B cell (primary cell): ENCODE measurements at regions not wholly inside any gene's neighbourhood (a gene's known extent, or its start where the extent isn't known, plus 50 kb on each side); places are given as distances from the start of the nearest gene placed in this dataset.

ENCODE experiments used
- ATAC-seq: fragments of 200-7000 bp; cut with Tn5 transposase; one replicate; pipeline ENCODE4 v1.10.0; 2021; ENCODE audit warnings: low read depth, mild to moderate bottlenecking, moderate number of reproducible peaks, moderate library complexity
- CTCF ChIA-PET: fragments of 350-600 bp; sonication (Branson Sonifier 250); formaldehyde crosslinking; loops from one replicate; lab custom pipeline; 2021; ENCODE audit warnings: antibody characterized with exemption, inconsistent platforms; lab: Charles Lee
- POLR2A ChIA-PET: fragments of 350-600 bp; sonication (Branson Sonifier 250); formaldehyde crosslinking; loops from one replicate; lab custom pipeline; 2021; ENCODE audit warnings: antibody characterized with exemption; lab: Charles Lee
- DNase-seq: peaks from one replicate; pipeline ENCODE4 v3.0.0; 2013
- H2AFZ ChIP-seq: 2 replicates; pipeline ENCODE4 v1.6.1; 2012; ENCODE audit warnings: mild to moderate bottlenecking, low read depth, low read length; ENCODE audit not compliant: insufficient read depth, poor library complexity, severe bottlenecking
- H3K27ac ChIP-seq, 2 donors: 1 replicate in 1 of 2; 2 replicates in 1 of 2; pipeline ENCODE4 v1.5.1; 2012 to 2013; ENCODE audit warnings: low read length in 2 of 2, mild to moderate bottlenecking in 2 of 2, moderate library complexity in 1 of 2
- H3K27me3 ChIP-seq, 4 experiments: fragments of 200-600 bp in 1 of 4; sonication (generic) in 1 of 4; replicated peaks in 1 of 4; 1 replicate in 2 of 4; 2 replicates in 2 of 4; pipeline versions ENCODE4 v1.6.1 to v1.7.0; 2013 to 2016; ENCODE audit warnings: low read length in 3 of 4, mild to moderate bottlenecking in 2 of 4, mixed read lengths in 1 of 4, moderate library complexity in 1 of 4; ENCODE audit not compliant: insufficient read depth in 4 of 4, control insufficient read depth in 3 of 4; ENCODE audit errors: control extremely low read depth in 1 of 4
- H3K36me3 ChIP-seq, 2 experiments: replicated peaks in 1 of 2; 1 replicate in 1 of 2; 2 replicates in 1 of 2; pipeline versions ENCODE4 v1.6.1 to v1.7.1; 2013; ENCODE audit warnings: low read length in 1 of 2; ENCODE audit not compliant: insufficient read depth in 2 of 2, control insufficient read depth in 1 of 2; ENCODE audit errors: control extremely low read depth in 1 of 2, extremely low read depth in 1 of 2
- H3K4me1 ChIP-seq, 2 donors: fragments of 200-600 bp in 1 of 2; sonication (generic) in 1 of 2; 1 replicate in 1 of 2; 2 replicates in 1 of 2; pipeline versions ENCODE4 v1.5.1 to v1.6.1; 2013 to 2017; ENCODE audit warnings: low read length in 2 of 2; ENCODE audit not compliant: control insufficient read depth in 2 of 2, insufficient read depth in 2 of 2
- H3K4me2 ChIP-seq: replicated peaks from 2 replicates; pipeline ENCODE3; 2012; ENCODE audit warnings: mild to moderate bottlenecking, low read depth, low read length; ENCODE audit not compliant: poor library complexity, severe bottlenecking
- H3K4me3 ChIP-seq, 5 experiments: fragments of 200-600 bp in 1 of 5; sonication (generic) in 1 of 5; 1 replicate in 3 of 5; 2 replicates in 2 of 5; pipeline versions ENCODE4 v1.5.1 to v1.7.0; 2011 to 2016; ENCODE audit warnings: low read length in 4 of 5, mild to moderate bottlenecking in 4 of 5, low read depth in 2 of 5, control low read depth in 1 of 5, moderate library complexity in 1 of 5; ENCODE audit not compliant: insufficient read depth in 1 of 5; ENCODE audit errors: control extremely low read depth in 1 of 5, extremely low read depth in 1 of 5
- H3K79me2 ChIP-seq: fragments of 200-600 bp; sonication (generic); one replicate; pipeline ENCODE4 v1.6.0; 2016; ENCODE audit warnings: low read length; ENCODE audit not compliant: control insufficient read depth, insufficient read depth
- H3K9ac ChIP-seq: fragments of 200-600 bp; sonication (generic); 2 replicates; pipeline ENCODE4 v1.6.1; 2017; ENCODE audit warnings: mild to moderate bottlenecking, low read length, moderate library complexity
- H3K9me3 ChIP-seq, 3 donors: one replicate each; pipeline versions ENCODE4 v1.6.1 to v1.7.1; 2013; ENCODE audit warnings: low read length in 2 of 3; ENCODE audit not compliant: control insufficient read depth in 2 of 3, insufficient read depth in 1 of 3; ENCODE audit errors: control extremely low read depth in 1 of 3
- H4K20me1 ChIP-seq: 2 replicates; pipeline ENCODE4 v1.6.0; 2012; ENCODE audit warnings: mild to moderate bottlenecking, low read length; ENCODE audit not compliant: insufficient read depth, control insufficient read depth, poor library complexity, severe bottlenecking
- H3K27ac Mint-ChIP-seq: one replicate; pipeline ENCODE4 v1.8.0; 2021; ENCODE audit warnings: mixed read lengths
- H3K27me3 Mint-ChIP-seq: one replicate; pipeline ENCODE4 v1.8.0; 2021; ENCODE audit warnings: mixed read lengths
- H3K4me1 Mint-ChIP-seq: one replicate; pipeline ENCODE4 v1.8.0; 2021; ENCODE audit warnings: mixed read lengths
- H3K4me3 Mint-ChIP-seq: one replicate; pipeline ENCODE4 v1.8.0; 2021; ENCODE audit warnings: mixed read lengths
- H3K9me3 Mint-ChIP-seq: one replicate; pipeline ENCODE4 v1.8.0; 2022; ENCODE audit warnings: mixed read lengths; ENCODE audit not compliant: insufficient read depth
- CTCF ChIP-seq: fragments of 200-600 bp; IDR thresholded peaks from one replicate; pipeline ENCODE4 v1.8.0; 2022; ENCODE audit warnings: antibody characterized with exemption, mild to moderate bottlenecking
- EZH2 ChIP-seq: IDR thresholded peaks from 2 replicates; pipeline ENCODE4 v1.6.1; 2012; ENCODE audit warnings: borderline replicate concordance, low read depth, mild to moderate bottlenecking, moderate library complexity, low read length; ENCODE audit not compliant: insufficient read depth, poor library complexity, severe bottlenecking
- WGBS: methylation state at CpG from one replicate; pipeline ENCODE4 v1.1.5; 2013; ENCODE audit warnings: missing lambda C conversion rate; ENCODE audit not compliant: insufficient coverage; 5-methylcytosine and 5-hydroxymethylcytosine counted together
- intact Hi-C: fragments of 100-400 bp; cut with micrococcal nuclease; formaldehyde crosslinking; loops from one replicate; pipeline ENCODE4 v1.10.0; 2022

GRCh38 chr18:55739488-55739887 lies 151.5 kb upstream of the TCF4 start:
- Histone ChIP-seq H3K27me3 (no peaks in the 10 kb centered on the region), H3K4me1 (no peaks in the 10 kb centered on the region), H2AFZ (no peak overlapping the region), H3K9ac (no peak overlapping the region), H3K36me3 (no peaks in the 10 kb centered on the region), H3K27ac (no peak overlapping the region), H3K9me3 (no peaks in the 10 kb centered on the region), H3K4me2 (no peak overlapping the region), H4K20me1 (no peaks in the 10 kb centered on the region), H3K4me3 (no peak overlapping the region), H3K79me2 (no peaks in the 10 kb centered on the region)
- WGBS = no CpG with 5 or more reads among the region's 2 CpGs
- Mint-ChIP-seq H3K27me3 (no peaks in the 10 kb centered on the region), H3K4me3 (no peak overlapping the region), H3K9me3 (no peaks in the 10 kb centered on the region), H3K4me1 (no peaks in the 10 kb centered on the region), H3K27ac (no peak overlapping the region)
- POLR2A ChIA-PET = no interaction called here
- no peak for TF ChIP-seq CTCF
- TF ChIP-seq EZH2 = no peak
- CTCF ChIA-PET = no interaction called here
- DNase-seq (no peak), ATAC-seq (no peak)
- intact Hi-C loops = no loop called here

GRCh38 chr18:55738483-55739114 lies 150.6 kb upstream of the TCF4 start:
- CTCF ChIA-PET = interaction anchor here (0.7 kb wide), 1 partner anchor 564 kb away, joined by 3 read pairs; no protein-coding TSS in a partner anchor
- TF ChIP-seq CTCF (no peak), EZH2 (no peak)
- POLR2A ChIA-PET = no interaction called here

More at GRCh38 chr18:55738483-55739114, 150.6 kb upstream of the TCF4 start:
- no peak overlapping the region for H3K27ac ChIP-seq
- H3K9ac ChIP-seq = no peak overlapping the region
- Mint-ChIP-seq H3K9me3 (no peaks in the 10 kb centered on the region), H3K27ac (no peak overlapping the region), H3K27me3 (no peaks in the 10 kb centered on the region), H3K4me3 (no peak overlapping the region), H3K4me1 (no peaks in the 10 kb centered on the region)
- no peaks in the 10 kb centered on the region for H3K27me3 ChIP-seq
- H3K79me2 ChIP-seq = no peaks in the 10 kb centered on the region
- H3K36me3 ChIP-seq = no peaks in the 10 kb centered on the region
- H2AFZ ChIP-seq = no peak overlapping the region
- no peaks in the 10 kb centered on the region for H3K4me1 ChIP-seq
- no peaks in the 10 kb centered on the region for H4K20me1 ChIP-seq
- WGBS = 90% methylated on average over 2 of the region's 3 CpGs
- no peak overlapping the region for H3K4me2 ChIP-seq
- H3K4me3 ChIP-seq = no peak overlapping the region
- DNase-seq (no peak), ATAC-seq (no peak)
- intact Hi-C loops = no loop called here
- H3K9me3 ChIP-seq = no peaks in the 10 kb centered on the region
